GM19035 (cell line): ENCODE measurements at regions not wholly inside any gene's neighbourhood (a gene's known extent, or its start where the extent isn't known, plus 50 kb on each side); places are given as distances from the start of the nearest gene placed in this dataset.

Experiments used
- ATAC-seq: cut with Tn5 transposase; IDR thresholded peaks from one replicate; pipeline ENCODE4 v1.9.1; 2021; ENCODE audit not compliant: unreplicated experiment

- no peak for ATAC-seq
These were observed 531.9 kb downstream of the QKI start for GRCh38 chr6:163946437-163946836.

- ATAC-seq: no peak
These were observed 531.3 kb downstream of the QKI start for GRCh38 chr6:163945808-163946207.

GRCh38 chr6:163944897-163945296, 530.4 kb downstream of the QKI start:
- ATAC-seq: no peak

GRCh38 chr6:163943607-163944385, 529.3 kb downstream of the QKI start:
- no peak for ATAC-seq

- ATAC-seq: no peak
These were observed 528.3 kb downstream of the QKI start for GRCh38 chr6:163942790-163943189.

GRCh38 chr6:163941624-163941976, 527.1 kb downstream of the QKI start:
- no peak for ATAC-seq

- no peak for ATAC-seq
These were observed 526.4 kb downstream of the QKI start for GRCh38 chr6:163940705-163941623.

GRCh38 chr6:163937071-163937470, 522.6 kb downstream of the QKI start:
- no peak for ATAC-seq

GRCh38 chr6:163935158-163935762, 520.7 kb downstream of the QKI start:
- ATAC-seq: no peak

- no peak for ATAC-seq
These were observed 515.5 kb downstream of the QKI start for GRCh38 chr6:163930012-163930411.

GRCh38 chr6:163929538-163929937, 515.0 kb downstream of the QKI start:
- ATAC-seq: no peak

- ATAC-seq: no peak
These were observed 512.1 kb downstream of the QKI start for GRCh38 chr6:163926642-163927041.

- no peak for ATAC-seq
These were observed 511.3 kb downstream of the QKI start for GRCh38 chr6:163925839-163926238.

- ATAC-seq: no peak
These were observed 509.3 kb downstream of the QKI start for GRCh38 chr6:163923658-163924411.

- no peak for ATAC-seq
These were observed 508.0 kb downstream of the QKI start for GRCh38 chr6:163922562-163922961.

GRCh38 chr6:163919652-163920051, 505.1 kb downstream of the QKI start:
- ATAC-seq: no peak

GRCh38 chr6:163916315-163917081, 502.0 kb downstream of the QKI start:
- no peak for ATAC-seq

- no peak for ATAC-seq
These were observed 500.6 kb downstream of the QKI start for GRCh38 chr6:163915131-163915530.

GRCh38 chr6:163913045-163913444, 498.5 kb downstream of the QKI start:
- ATAC-seq: no peak

- no peak for ATAC-seq
These were observed 491.6 kb downstream of the QKI start for GRCh38 chr6:163906006-163906710.
